Panc1 (cell line): ENCODE measurements at regions not wholly inside any gene's neighbourhood (a gene's known extent, or its start where the extent isn't known, plus 50 kb on each side); places are given as distances from the start of the nearest gene placed in this dataset.

Experiments used
- ATAC-seq: fragments of 200-7000 bp; cut with Tn5 transposase; 2 replicates; pipeline ENCODE4 v1.9.1; 2020; ENCODE audit warnings: mild to moderate bottlenecking, moderate library complexity
- BruUV-seq: library from RNA; stranded (reverse); fragments of 400-500 nt; replicated peaks from 2 replicates; lab custom pipeline; 2021; lab: Mats Ljungman, UMichigan
- CTCF ChIA-PET: fragments of 300-600 bp; sonication (Branson Sonifier 250); formaldehyde crosslinking; loops from one replicate; lab custom pipeline; 2022; ENCODE audit warnings: antibody characterized with exemption; lab: Charles Lee
- POLR2A ChIA-PET: fragments of 300-600 bp; sonication (Branson Sonifier 250); formaldehyde crosslinking; loops from one replicate; lab custom pipeline; 2022; ENCODE audit warnings: antibody characterized with exemption; lab: Charles Lee
- DNase-seq: peaks from one replicate; pipeline ENCODE4 v3.0.0-alpha.2; 2010; ENCODE audit warnings: low read depth, low spot score
- H3K27ac ChIP-seq: 2 replicates; pipeline ENCODE4 v1.5.1; 2011; ENCODE audit warnings: mild to moderate bottlenecking, low read length, inconsistent platforms
- H3K27me3 ChIP-seq: fragments of 200-500 bp; sonication (Bioruptor generic); 2 replicates; pipeline ENCODE4 v1.6.0; 2014; ENCODE audit warnings: low read length, inconsistent platforms; ENCODE audit not compliant: control insufficient read depth, insufficient read depth
- H3K36me3 ChIP-seq: fragments of 200-500 bp; sonication (Bioruptor generic); 2 replicates; pipeline ENCODE4 v1.5.1; 2014; ENCODE audit warnings: inconsistent platforms, mild to moderate bottlenecking, low read length, moderate library complexity; ENCODE audit not compliant: control insufficient read depth, insufficient read depth
- H3K4me1 ChIP-seq: 2 replicates; pipeline ENCODE4 v1.5.1; 2011; ENCODE audit warnings: inconsistent platforms, mild to moderate bottlenecking, low read length, moderate library complexity; ENCODE audit not compliant: control insufficient read depth, insufficient read depth
- H3K4me3 ChIP-seq, 2 experiments: 2 replicates each; pipeline ENCODE4 v1.5.1; 2011 to 2012; ENCODE audit warnings: low read depth in 2 of 2, low read length in 2 of 2, mild to moderate bottlenecking in 2 of 2, inconsistent platforms in 1 of 2, moderate library complexity in 1 of 2
- H3K9me3 ChIP-seq: fragments of 200-500 bp; sonication (Bioruptor generic); 2 replicates; pipeline ENCODE4 v1.5.1; 2014; ENCODE audit warnings: low read depth, mild to moderate bottlenecking, inconsistent platforms, low read length, moderate library complexity; ENCODE audit not compliant: control insufficient read depth, insufficient read depth
- POLR2AphosphoS5 ChIP-seq: IDR thresholded peaks from 2 replicates; pipeline ENCODE4 v1.6.1; 2012; ENCODE audit warnings: mild to moderate bottlenecking, low read depth, low read length, moderate library complexity
- SIN3A ChIP-seq: IDR thresholded peaks from 2 replicates; pipeline ENCODE4 v1.6.1; 2012; ENCODE audit warnings: low read depth, mild to moderate bottlenecking, low read length, moderate library complexity, borderline replicate concordance; ENCODE audit not compliant: insufficient read depth
- TCF7L2 ChIP-seq: IDR thresholded peaks from 2 replicates; pipeline ENCODE4 v1.6.1; 2011; ENCODE audit warnings: mild to moderate bottlenecking, low read depth, low read length, inconsistent platforms
- in situ Hi-C: cut with HindIII; loops from 2 replicates; pipeline ENCODE4 v1.10.0; 2016; ENCODE audit warnings: low sequenced_read_pairs, low pct_unique_long_range_greater_than_20kb
- intact Hi-C: fragments of 100-400 bp; cut with micrococcal nuclease; formaldehyde crosslinking; loops from one replicate; pipeline ENCODE4 v1.10.0; 2022; ENCODE audit not compliant: unreplicated experiment
- TF ChIP-seq, protein P1 (sequence below): fragments of 450-650 bp; IDR thresholded peaks from 2 replicates; pipeline ENCODE4 v1.5.1; 2017; ENCODE audit warnings: mild to moderate bottlenecking
- TF ChIP-seq, protein P2 (sequence below), 2 experiments: IDR thresholded peaks; 2 replicates each; pipeline ENCODE4 v1.6.1; 2011 to 2012; ENCODE audit warnings: low read depth in 2 of 2, control low read depth in 1 of 2, low read length in 1 of 2, mild to moderate bottlenecking in 1 of 2, moderate library complexity in 1 of 2; ENCODE audit not compliant: insufficient read depth in 1 of 2

DNA sequence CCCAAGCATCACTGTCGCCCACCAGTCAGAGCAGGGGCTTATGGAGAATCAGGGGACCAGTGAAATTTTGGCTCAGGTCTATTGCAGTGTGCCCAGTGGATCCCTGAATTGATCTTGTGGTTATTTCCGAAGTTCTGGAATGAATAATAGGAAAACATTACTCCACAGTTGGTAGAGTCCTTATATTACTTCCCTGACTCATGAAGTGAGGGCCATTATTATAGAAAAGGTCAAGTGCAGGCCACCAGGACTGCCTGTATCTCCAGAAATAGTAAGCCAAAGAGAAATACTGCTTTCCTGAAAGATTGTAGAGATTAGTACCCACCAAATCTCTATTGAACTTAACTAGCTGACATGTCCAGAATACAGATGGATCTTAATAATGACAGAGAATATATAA lies 335.0 kb downstream of the NPR3 start:
- in situ Hi-C loops (no loop called here), intact Hi-C loops (no loop called here)
- H3K9me3 ChIP-seq: peaks cover 3% of the 10 kb centered on the region
- ATAC-seq (no peak), DNase-seq (no peak)
- H3K27ac ChIP-seq: no peak overlapping the region
- CTCF ChIA-PET: no interaction called here
- H3K4me3 ChIP-seq: no peak overlapping the region
- POLR2A ChIA-PET: no interaction called here
- H3K27me3 ChIP-seq: no peaks in the 10 kb centered on the region
- H3K4me1 ChIP-seq: no peaks in the 10 kb centered on the region
- TF ChIP-seq, protein P1, sequence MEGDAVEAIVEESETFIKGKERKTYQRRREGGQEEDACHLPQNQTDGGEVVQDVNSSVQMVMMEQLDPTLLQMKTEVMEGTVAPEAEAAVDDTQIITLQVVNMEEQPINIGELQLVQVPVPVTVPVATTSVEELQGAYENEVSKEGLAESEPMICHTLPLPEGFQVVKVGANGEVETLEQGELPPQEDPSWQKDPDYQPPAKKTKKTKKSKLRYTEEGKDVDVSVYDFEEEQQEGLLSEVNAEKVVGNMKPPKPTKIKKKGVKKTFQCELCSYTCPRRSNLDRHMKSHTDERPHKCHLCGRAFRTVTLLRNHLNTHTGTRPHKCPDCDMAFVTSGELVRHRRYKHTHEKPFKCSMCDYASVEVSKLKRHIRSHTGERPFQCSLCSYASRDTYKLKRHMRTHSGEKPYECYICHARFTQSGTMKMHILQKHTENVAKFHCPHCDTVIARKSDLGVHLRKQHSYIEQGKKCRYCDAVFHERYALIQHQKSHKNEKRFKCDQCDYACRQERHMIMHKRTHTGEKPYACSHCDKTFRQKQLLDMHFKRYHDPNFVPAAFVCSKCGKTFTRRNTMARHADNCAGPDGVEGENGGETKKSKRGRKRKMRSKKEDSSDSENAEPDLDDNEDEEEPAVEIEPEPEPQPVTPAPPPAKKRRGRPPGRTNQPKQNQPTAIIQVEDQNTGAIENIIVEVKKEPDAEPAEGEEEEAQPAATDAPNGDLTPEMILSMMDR: no peak
- TF ChIP-seq POLR2AphosphoS5 (no peak), TCF7L2 (no peak), SIN3A (no peak)
- TF ChIP-seq, protein P2, sequence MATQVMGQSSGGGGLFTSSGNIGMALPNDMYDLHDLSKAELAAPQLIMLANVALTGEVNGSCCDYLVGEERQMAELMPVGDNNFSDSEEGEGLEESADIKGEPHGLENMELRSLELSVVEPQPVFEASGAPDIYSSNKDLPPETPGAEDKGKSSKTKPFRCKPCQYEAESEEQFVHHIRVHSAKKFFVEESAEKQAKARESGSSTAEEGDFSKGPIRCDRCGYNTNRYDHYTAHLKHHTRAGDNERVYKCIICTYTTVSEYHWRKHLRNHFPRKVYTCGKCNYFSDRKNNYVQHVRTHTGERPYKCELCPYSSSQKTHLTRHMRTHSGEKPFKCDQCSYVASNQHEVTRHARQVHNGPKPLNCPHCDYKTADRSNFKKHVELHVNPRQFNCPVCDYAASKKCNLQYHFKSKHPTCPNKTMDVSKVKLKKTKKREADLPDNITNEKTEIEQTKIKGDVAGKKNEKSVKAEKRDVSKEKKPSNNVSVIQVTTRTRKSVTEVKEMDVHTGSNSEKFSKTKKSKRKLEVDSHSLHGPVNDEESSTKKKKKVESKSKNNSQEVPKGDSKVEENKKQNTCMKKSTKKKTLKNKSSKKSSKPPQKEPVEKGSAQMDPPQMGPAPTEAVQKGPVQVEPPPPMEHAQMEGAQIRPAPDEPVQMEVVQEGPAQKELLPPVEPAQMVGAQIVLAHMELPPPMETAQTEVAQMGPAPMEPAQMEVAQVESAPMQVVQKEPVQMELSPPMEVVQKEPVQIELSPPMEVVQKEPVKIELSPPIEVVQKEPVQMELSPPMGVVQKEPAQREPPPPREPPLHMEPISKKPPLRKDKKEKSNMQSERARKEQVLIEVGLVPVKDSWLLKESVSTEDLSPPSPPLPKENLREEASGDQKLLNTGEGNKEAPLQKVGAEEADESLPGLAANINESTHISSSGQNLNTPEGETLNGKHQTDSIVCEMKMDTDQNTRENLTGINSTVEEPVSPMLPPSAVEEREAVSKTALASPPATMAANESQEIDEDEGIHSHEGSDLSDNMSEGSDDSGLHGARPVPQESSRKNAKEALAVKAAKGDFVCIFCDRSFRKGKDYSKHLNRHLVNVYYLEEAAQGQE (IDR thresholded peaks at IDR 0.05; ENCODE audit: insufficient read depth in 1 of 2, low read depth in 2 of 2, low read length in 1 of 2): no peak
- no TSS peak for BruUV-seq
- H3K36me3 ChIP-seq: no peaks in the 10 kb centered on the region

DNA sequence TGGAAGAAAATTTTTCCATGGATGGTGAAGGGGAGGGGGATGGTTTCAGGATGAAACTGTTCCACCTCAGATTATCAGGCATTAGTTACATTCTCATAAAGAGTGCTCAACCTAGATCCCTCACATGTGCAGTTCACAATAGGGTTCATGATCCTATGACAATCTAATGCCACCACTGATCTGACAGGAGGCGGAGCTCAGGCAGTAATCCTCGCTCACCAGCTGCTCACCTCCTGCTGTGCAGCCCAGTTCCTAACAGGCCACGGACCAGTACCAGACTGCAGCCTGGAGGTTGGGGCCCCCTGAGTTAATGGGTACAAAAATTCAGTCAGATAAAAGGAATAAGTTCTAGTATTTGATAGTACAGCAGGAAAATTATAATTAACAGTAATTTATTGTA lies 337.2 kb downstream of the NPR3 start:
- CTCF ChIA-PET: no interaction called here
- TF ChIP-seq, protein P1: no peak
- TF ChIP-seq, protein P2 (IDR thresholded peaks at IDR 0.05; ENCODE audit: insufficient read depth in 1 of 2, low read depth in 2 of 2, low read length in 1 of 2): no peak
- TF ChIP-seq SIN3A: no peak
- TF ChIP-seq POLR2AphosphoS5: no peak
- TF ChIP-seq TCF7L2: no peak
- DNase-seq: no peak
- in situ Hi-C loops (no loop called here), intact Hi-C loops (no loop called here)
- no peaks in the 10 kb centered on the region; the same call in 1 of the 2 replicates for H3K9me3 ChIP-seq
- H3K36me3 ChIP-seq: no peaks in the 10 kb centered on the region
- POLR2A ChIA-PET: no interaction called here
- H3K27me3 ChIP-seq: no peaks in the 10 kb centered on the region
- no TSS peak for BruUV-seq
- H3K27ac ChIP-seq: no peak overlapping the region
- no peak for ATAC-seq
- H3K4me3 ChIP-seq: 0 out of 4 replicates have a peak overlapping the region, but pooled peaks of 1 of the 2 experiments have one; percentile 7
- no peaks in the 10 kb centered on the region for H3K4me1 ChIP-seq
